ENCODE measurements at regions not wholly inside any gene's neighbourhood (a gene's known extent, or its start where the extent isn't known, plus 50 kb on each side); places are given as distances from the start of the nearest gene placed in this dataset.

DNA sequence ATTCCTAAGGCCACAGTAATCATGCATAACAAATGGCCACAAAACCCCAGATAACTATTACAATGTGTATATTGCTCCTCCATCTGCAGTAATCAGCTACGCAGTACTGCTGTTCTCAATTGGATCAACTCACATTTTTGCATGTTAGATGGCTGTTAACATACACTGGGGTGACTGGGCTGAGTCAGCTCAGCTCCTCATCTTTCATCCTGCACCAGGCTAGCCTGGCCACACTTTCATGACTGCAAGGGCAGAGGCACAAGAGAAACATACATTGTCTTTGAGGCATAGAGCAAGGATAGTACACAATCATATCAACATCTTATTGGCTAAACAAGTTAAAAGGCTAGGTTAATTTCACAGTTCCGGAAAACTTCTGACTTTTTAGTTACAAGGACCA is 306.6 kb downstream of the SLC6A15 start:
- no peak for TF ChIP-seq EZH2 (IDR thresholded peaks at IDR 0.05)
- TF ChIP-seq, protein P1, sequence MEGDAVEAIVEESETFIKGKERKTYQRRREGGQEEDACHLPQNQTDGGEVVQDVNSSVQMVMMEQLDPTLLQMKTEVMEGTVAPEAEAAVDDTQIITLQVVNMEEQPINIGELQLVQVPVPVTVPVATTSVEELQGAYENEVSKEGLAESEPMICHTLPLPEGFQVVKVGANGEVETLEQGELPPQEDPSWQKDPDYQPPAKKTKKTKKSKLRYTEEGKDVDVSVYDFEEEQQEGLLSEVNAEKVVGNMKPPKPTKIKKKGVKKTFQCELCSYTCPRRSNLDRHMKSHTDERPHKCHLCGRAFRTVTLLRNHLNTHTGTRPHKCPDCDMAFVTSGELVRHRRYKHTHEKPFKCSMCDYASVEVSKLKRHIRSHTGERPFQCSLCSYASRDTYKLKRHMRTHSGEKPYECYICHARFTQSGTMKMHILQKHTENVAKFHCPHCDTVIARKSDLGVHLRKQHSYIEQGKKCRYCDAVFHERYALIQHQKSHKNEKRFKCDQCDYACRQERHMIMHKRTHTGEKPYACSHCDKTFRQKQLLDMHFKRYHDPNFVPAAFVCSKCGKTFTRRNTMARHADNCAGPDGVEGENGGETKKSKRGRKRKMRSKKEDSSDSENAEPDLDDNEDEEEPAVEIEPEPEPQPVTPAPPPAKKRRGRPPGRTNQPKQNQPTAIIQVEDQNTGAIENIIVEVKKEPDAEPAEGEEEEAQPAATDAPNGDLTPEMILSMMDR (IDR thresholded peaks at IDR 0.05), result no peak

Data from neural progenitor cell (in vitro differentiated cells).